Endodermal cell (in vitro differentiated cells): ENCODE measurements at regions not wholly inside any gene's neighbourhood (a gene's known extent, or its start where the extent isn't known, plus 50 kb on each side); places are given as distances from the start of the nearest gene placed in this dataset.
A peak's percentile ranks its signal among the peaks of the same experiment; 100 is the strongest.

Source experiments
- DNase-seq: peaks from one replicate; pipeline ENCODE4 v3.0.0-alpha.2; 2017
- H3K27ac ChIP-seq: 2 replicates; pipeline ENCODE4 v1.5.1; 2013; ENCODE audit warnings: mild to moderate bottlenecking, low read depth, low read length, moderate library complexity
- H3K27me3 ChIP-seq: 2 replicates; pipeline ENCODE4 v1.6.1; 2013; ENCODE audit warnings: mild to moderate bottlenecking, low read length, moderate library complexity; ENCODE audit not compliant: insufficient read depth, control insufficient read depth, poor library complexity, severe bottlenecking
- H3K36me3 ChIP-seq: 2 replicates; pipeline ENCODE4 v1.7.0; 2013; ENCODE audit warnings: mild to moderate bottlenecking, low read length, moderate library complexity; ENCODE audit not compliant: control insufficient read depth, insufficient read depth
- H3K4me1 ChIP-seq: one replicate; pipeline ENCODE4 v1.7.0; 2013; ENCODE audit warnings: low read length; ENCODE audit not compliant: control insufficient read depth, insufficient read depth
- H3K4me3 ChIP-seq: 2 replicates; pipeline ENCODE4 v1.5.1; 2013; ENCODE audit warnings: mild to moderate bottlenecking, low read length, moderate library complexity
- H3K9ac ChIP-seq: 2 replicates; pipeline ENCODE4 v1.6.1; 2013; ENCODE audit warnings: mild to moderate bottlenecking, low read length, moderate library complexity; ENCODE audit not compliant: poor library complexity, severe bottlenecking; ENCODE audit errors: extremely low read depth
- H3K9me3 ChIP-seq: 2 replicates; pipeline ENCODE4 v1.6.1; 2013; ENCODE audit warnings: mild to moderate bottlenecking, low read length, moderate library complexity; ENCODE audit not compliant: control insufficient read depth
- H3K27ac Mint-ChIP-seq: 2 replicates; pipeline ENCODE4 v1.8.0; 2020; ENCODE audit warnings: mixed read lengths
- H3K27me3 Mint-ChIP-seq: 2 replicates; pipeline ENCODE4 v1.8.0; 2021; ENCODE audit warnings: mild to moderate bottlenecking, mixed read lengths; ENCODE audit not compliant: insufficient read depth
- H3K36me3 Mint-ChIP-seq: 2 replicates; pipeline ENCODE4 v1.8.0; 2020; ENCODE audit warnings: low read depth, mixed read lengths
- H3K4me1 Mint-ChIP-seq: 2 replicates; pipeline ENCODE4 v1.8.0; 2020; ENCODE audit warnings: mixed read lengths
- H3K4me3 Mint-ChIP-seq: 2 replicates; pipeline ENCODE4 v1.8.0; 2020; ENCODE audit warnings: mild to moderate bottlenecking, moderate library complexity, mixed read lengths
- H3K9me3 Mint-ChIP-seq: 2 replicates; pipeline ENCODE4 v1.8.0; 2020; ENCODE audit warnings: mild to moderate bottlenecking, mixed read lengths
- WGBS, 2 experiments: methylation state at CpG; one replicate each; pipeline versions ENCODE4 v1.1.5 to v1.1.7; 2013; ENCODE audit warnings: missing lambda C conversion rate in 2 of 2, mixed read lengths in 1 of 2; ENCODE audit not compliant: insufficient coverage in 1 of 2, insufficient read length in 1 of 2; 5-methylcytosine and 5-hydroxymethylcytosine counted together
- TF ChIP-seq, protein P1 (sequence below): fragments of 200-600 bp; sonication (generic); conservative IDR thresholded peaks from 2 replicates; pipeline ENCODE4 v1.5.0; 2021; ENCODE audit warnings: antibody characterized with exemption, mild to moderate bottlenecking

DNA sequence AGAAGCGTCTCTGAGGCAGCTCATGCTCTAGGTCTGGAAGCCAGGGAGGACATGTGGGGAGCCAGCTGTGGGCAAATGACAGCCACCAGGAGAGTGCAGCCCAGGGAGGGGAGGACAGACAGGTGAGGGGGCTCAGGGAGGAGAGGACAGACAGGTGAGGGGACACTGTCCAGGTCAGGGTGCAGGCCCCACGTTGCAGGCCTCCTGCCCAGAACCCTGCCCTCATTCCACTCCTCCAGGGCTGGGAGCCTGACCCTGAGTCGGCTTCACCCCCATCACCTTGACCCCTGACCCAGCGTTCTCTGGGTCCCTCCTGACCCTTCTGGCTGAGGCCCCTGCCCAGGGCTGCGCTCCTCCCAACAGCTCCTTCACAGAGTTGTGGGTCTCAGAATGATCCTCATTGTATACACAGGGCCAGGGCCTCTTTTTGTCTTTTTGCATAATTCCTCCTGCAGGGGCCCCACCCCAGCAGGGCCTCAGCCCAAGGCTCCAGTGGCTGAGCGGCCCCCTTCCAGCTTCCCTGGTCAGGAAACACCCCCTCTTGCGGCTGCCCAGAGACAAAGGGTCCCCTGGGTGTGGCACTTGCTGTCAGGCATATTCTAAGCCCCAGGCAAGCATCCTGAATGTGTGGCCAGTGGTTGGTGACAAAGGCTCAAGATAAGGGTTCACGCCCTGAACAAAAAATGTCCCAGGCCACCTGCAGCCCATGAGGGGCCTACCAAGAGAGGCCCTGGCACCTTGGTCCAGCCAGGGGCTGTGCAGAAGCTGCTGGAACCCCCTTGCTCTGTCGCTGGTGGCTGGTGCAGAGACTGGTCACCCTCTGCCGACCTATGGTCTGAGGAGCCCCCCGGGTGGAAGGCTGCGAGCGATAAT is 853.0 kb downstream of the BRD1 start:
- no peak for DNase-seq
- Histone ChIP-seq H3K4me3 (no peak overlapping the region), H3K9me3 (no peaks in the 10 kb centered on the region), H3K9ac (no peak overlapping the region), H3K36me3 (no peaks in the 10 kb centered on the region), H3K27me3 (no peaks in the 10 kb centered on the region), H3K4me1 (no peaks in the 10 kb centered on the region), H3K27ac (no peak overlapping the region)
- WGBS, 2 experiments, result 85 to 90% methylated on average over 4 to 13 of the region's 13 CpGs
- Mint-ChIP-seq H3K4me3 (no peak overlapping the region), H3K9me3 (peaks cover 8% of the 10 kb centered on the region), H3K27ac (no peak overlapping the region), H3K27me3 (peaks cover 3% of the 10 kb centered on the region), H3K36me3 (no peaks in the 10 kb centered on the region), H3K4me1 (peaks cover 12% of the 10 kb centered on the region)
- TF ChIP-seq, protein P1, sequence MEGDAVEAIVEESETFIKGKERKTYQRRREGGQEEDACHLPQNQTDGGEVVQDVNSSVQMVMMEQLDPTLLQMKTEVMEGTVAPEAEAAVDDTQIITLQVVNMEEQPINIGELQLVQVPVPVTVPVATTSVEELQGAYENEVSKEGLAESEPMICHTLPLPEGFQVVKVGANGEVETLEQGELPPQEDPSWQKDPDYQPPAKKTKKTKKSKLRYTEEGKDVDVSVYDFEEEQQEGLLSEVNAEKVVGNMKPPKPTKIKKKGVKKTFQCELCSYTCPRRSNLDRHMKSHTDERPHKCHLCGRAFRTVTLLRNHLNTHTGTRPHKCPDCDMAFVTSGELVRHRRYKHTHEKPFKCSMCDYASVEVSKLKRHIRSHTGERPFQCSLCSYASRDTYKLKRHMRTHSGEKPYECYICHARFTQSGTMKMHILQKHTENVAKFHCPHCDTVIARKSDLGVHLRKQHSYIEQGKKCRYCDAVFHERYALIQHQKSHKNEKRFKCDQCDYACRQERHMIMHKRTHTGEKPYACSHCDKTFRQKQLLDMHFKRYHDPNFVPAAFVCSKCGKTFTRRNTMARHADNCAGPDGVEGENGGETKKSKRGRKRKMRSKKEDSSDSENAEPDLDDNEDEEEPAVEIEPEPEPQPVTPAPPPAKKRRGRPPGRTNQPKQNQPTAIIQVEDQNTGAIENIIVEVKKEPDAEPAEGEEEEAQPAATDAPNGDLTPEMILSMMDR, result no peak

DNA sequence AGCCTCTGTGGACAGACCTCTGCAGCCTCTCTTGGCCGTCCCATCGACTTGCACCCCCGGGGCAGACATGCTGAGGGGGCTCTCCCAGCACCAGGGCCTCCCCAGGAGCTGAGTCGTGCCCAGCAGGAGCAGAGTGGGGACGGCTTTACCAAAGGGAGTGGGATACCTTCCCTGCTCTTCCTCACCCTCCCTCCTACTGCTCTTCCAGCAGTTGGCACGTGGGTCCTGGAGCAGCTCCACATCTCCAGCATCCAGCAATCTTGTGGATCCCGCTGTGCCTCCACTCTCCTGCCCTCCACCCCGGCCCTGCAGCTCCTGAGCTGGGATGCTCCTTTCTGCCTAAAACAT is 854.0 kb downstream of the BRD1 start:
- no peak overlapping the region for H3K27ac Mint-ChIP-seq
- Histone ChIP-seq H3K4me1 (no peaks in the 10 kb centered on the region), H3K27me3 (no peaks in the 10 kb centered on the region), H3K9ac (no peak overlapping the region), H3K27ac (no peak overlapping the region), H3K9me3 (no peaks in the 10 kb centered on the region), H3K36me3 (no peaks in the 10 kb centered on the region), H3K4me3 (no peak overlapping the region)
- peaks cover 1% of the 10 kb centered on the region for H3K9me3 Mint-ChIP-seq
- no peaks in the 10 kb centered on the region for H3K36me3 Mint-ChIP-seq
- H3K4me3 Mint-ChIP-seq, result no peak overlapping the region
- DNase-seq, result no peak
- peaks cover 2% of the 10 kb centered on the region for H3K27me3 Mint-ChIP-seq
- peaks cover 12% of the 10 kb centered on the region for H3K4me1 Mint-ChIP-seq
- TF ChIP-seq, protein P1, result no peak
- WGBS, 2 experiments, result 89 to 90% methylated on average over 6 to 8 of the region's 8 CpGs

DNA sequence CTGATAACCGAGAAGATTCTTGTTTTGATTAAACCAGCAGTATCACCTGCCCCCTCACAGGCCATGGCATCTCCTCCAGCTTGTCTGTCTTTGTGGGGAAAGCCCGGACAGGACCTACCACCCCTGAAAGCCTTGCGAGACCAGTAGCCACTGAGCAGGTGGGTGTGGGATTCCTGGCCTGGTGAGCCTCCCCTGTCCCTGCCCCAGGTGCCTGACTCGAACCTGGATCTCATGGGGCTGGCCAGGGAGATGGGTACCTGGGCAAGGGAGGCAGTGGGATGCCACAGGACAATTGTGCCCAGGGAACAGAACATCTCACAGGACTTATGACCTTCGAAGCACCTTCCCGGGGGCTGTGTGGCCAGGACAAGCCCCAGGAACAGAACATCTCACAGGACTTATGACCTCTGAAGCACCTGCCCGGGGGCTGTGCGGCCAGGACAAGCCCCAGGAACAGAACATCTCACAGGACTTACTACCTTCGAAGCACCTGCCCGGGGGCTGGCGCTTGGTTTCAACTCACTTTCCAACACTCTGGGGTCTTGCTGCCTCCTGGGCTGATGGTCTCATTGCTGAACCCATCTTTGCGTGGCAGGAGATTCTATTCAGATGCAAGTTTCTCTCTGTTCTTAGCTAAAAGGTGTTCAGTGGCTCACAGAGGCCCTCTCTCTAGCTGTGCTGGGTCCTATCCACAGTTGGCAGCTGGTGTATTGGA is 854.5 kb downstream of the BRD1 start:
- DNase-seq, result peak; percentile 22
- H3K4me3 ChIP-seq, result no peak overlapping the region
- H3K27ac ChIP-seq, result no peak overlapping the region
- TF ChIP-seq, protein P1, result no peak
- H3K9ac ChIP-seq, result no peak overlapping the region
- no peaks in the 10 kb centered on the region for H3K9me3 ChIP-seq
- WGBS, 2 experiments, result 92 to 93% methylated on average over 9 to 12 of the region's 12 CpGs
- peaks cover 12% of the 10 kb centered on the region for H3K4me1 Mint-ChIP-seq
- H3K9me3 Mint-ChIP-seq, result no peaks in the 10 kb centered on the region
- H3K27ac Mint-ChIP-seq, result no peak overlapping the region
- H3K27me3 Mint-ChIP-seq, result peaks cover 2% of the 10 kb centered on the region
- H3K4me1 ChIP-seq, result no peaks in the 10 kb centered on the region
- no peak overlapping the region for H3K4me3 Mint-ChIP-seq
- H3K36me3 Mint-ChIP-seq, result no peaks in the 10 kb centered on the region
- H3K36me3 ChIP-seq, result no peaks in the 10 kb centered on the region
- H3K27me3 ChIP-seq, result no peaks in the 10 kb centered on the region
